HG02623 (cell line): ENCODE measurements at regions not wholly inside any gene's neighbourhood (a gene's known extent, or its start where the extent isn't known, plus 50 kb on each side); places are given as distances from the start of the nearest gene placed in this dataset.

Source experiments
- ATAC-seq: cut with Tn5 transposase; IDR thresholded peaks from one replicate; pipeline ENCODE4 v1.9.1; 2021; ENCODE audit warnings: moderate library complexity; ENCODE audit not compliant: unreplicated experiment

- no peak for ATAC-seq
Measured at GRCh38 chr2:204264621-204265140, 280.6 kb upstream of the PARD3B start.

DNA sequence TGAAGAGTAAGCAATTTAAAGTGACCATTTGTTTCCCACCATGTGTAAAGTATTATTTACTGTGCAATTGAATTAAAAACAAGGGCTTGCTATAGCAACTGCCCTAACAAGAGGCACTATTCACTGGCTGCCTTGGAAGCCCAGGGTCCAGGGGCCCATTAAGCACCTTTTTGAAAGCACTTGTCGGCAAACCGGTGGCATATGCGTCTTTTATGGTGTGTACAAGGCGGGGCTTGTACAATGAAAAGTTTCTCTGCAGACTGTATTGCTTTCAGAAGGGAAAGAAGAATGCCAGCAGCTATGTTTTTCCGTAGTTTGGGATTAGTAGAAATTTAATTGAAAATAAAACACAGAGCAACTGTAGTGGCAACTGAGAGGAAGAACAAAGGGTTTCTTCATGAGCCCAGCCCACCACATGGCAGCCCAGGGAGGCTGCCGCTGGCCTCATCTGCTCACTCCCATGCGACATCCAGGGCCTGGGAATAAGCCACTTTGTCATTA lies 279.5 kb upstream of the PARD3B start:
- no peak for ATAC-seq

DNA sequence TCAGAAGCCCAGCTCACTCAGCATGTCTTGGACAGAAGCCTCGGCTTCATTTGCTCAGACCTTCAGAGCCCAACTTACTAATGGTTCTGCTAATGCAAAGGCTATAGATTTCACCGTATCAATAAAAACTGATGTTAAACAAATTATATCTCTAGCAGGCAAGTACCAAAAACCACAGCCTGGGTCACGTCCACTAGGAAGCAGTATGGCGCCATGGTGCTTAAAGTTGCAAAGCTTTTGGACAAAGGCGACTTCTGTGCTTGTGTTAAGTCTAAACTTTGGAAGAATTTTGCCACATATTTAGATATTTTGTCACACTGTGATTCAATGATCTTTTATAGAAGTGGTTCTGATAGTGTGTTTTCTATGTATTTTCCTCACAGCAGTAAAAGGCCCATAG lies 276.8 kb upstream of the PARD3B start:
- no peak for ATAC-seq

GRCh38 chr2:204268971-204269370 lies 276.3 kb upstream of the PARD3B start:
- no peak for ATAC-seq

DNA sequence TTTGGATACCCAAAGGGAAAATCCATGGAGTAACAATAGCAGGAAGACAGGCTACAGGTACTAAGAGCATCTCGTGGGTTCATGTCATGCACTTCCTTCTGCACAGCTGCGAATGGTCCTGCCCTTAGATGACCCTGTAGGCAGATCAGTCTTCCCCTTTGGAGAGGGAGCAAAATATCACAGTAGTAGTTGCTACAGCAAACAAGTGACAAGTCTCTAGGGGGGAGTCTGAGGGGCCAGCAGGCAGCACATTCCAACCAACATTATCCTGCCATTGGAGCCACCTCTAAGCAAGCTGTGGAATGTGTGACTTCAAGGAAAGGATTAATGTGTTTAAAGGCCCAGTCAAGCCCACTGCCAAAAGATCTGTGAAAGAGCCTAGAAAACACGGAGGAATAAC lies 273.2 kb upstream of the PARD3B start:
- ATAC-seq, result no peak

DNA sequence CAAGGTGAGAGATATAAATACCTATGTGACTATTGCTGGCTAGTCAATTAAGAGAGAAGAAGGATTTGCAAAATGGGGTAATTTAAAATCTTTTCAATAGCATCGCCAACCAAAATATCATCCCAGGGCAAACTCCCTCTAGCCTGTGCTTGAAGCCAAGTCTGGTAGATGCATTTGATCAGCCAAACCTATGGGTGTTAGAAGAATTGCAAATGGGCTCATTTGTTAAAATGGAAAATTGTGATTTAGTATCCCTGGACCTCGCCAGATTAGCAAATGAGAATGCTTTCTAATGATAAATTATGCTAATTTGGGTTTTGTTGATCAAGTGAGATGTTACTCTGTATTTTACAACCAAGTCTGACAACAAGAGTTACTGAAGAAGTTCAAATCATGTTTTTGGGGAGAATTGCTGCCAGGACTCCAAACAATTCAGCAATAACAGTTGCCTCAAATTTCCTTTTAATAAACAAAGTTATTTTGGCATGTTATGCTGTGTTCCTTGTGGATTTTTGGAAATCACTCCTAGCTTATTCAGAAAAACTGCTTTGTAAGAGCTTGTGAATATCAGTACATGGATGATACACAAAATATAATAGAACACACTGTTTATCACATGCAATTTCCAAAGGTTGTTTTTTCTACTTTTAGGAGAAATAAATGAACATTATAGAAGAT lies 272.5 kb upstream of the PARD3B start:
- no peak for ATAC-seq

DNA sequence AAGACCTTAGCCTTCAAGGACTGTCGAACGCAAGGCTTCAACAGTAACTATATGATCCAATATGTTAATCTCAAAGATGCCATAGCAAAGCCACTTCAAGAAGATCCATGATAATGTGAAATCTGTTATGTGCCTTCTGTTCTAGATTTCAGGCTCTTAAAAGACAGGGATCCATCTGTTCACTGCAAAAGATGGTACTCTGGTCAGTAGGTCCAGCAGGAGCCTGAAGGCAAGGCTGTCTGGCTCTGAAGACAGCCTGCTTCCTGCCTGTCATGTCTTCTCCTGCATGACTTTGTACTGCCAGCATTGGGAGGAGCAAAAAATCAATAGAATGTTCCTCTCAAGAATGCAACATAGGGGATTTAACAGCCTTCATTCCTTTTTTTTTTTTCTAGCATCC lies 270.8 kb upstream of the PARD3B start:
- no peak for ATAC-seq

GRCh38 chr2:204274991-204275390 lies 270.3 kb upstream of the PARD3B start:
- ATAC-seq, result no peak

DNA sequence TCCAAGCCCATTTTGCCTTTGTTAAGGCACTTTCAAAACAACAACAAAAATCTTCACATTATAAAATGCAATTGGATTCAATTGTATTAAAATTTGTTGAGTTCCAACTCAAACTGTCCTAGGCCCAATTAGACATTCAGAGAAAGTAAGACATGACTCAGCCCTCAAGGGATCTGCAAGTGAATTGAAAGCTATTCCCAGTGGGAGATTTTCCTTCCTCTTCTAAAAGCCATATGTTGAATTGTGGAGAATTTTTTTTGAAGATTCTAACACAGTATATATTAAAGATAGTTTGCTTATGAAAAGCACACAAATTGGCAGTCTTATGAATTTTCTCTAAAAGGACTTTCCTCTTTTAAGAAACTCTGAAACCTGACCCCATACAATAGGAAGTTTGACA lies 268.0 kb upstream of the PARD3B start:
- no peak for ATAC-seq

DNA sequence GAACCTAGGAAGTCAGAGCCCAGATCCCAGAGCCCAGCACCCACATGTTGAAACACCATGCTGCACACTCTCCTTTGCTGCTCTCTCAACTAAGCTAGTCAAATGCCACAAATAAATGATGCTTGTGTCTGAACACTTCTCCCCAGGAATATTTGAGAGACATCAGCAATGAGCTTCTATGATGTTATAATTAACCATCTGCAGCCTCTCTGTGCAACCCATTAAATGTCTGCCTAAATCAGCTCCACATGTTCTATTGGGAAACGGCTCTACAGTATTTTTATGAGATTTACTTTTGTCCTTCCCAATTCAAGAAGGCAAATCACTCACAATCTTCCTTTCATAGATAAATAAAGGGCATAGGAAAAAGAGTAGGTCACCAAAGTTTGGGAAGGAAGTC lies 266.8 kb upstream of the PARD3B start:
- ATAC-seq, result no peak

DNA sequence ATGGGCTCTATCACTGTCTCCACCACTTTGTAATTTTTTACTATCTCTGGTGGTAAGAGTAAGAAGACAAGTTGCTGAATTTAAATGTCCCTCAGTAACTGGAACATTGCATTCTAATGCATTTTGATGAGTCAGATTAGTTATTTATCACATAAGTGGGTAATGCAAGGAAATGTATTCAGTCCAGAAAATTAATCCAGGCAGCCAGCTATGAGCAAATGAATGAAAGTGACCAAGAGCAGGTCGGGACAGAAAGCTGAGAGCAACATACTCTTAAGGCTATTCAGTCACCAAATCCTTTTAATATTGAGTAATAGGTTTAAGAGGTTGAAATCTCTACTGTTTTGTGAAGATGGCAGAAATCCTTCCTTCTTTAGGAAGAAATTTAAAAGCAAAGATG lies 265.5 kb upstream of the PARD3B start:
- ATAC-seq, result no peak

DNA sequence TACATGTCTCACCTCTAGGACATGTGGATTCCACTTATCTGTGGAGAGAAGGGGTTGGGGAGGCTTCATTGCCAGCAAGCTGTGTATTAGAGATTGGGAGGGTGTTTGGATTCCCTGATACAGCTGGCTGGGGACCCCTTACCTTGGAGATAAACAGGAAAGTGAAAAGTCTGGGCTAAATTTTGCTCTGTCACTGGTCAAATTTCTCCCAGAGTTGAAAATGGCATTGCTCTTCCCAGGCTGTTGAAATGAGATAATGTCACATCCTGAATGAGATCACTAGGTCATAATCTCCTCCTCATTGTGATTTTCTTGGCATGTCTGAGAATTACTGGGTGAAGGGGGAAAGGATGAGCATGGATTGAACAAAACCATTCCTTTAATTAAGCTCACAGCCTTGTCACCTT lies 265.0 kb upstream of the PARD3B start:
- no peak for ATAC-seq

GRCh38 chr2:204282081-204282480 lies 263.2 kb upstream of the PARD3B start:
- ATAC-seq, result no peak

DNA sequence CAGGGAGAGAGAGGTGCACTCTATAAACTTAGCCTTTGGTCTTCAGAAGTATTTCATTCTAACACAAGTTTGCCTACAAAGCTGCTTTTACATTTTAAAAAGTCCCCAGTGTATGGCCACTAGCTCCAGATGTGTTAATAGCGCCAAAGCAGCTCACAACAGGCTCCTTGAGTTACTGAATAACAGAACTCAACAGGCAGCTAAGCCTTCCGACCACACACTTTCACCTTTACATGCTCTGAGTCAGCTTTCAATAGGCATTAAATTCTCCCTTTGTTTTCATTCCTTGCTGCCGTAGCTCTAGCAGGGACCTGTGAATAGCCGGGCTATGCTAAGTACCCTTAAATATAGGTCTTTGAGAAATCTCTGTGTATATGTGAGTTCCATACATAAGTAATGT lies 262.8 kb upstream of the PARD3B start:
- no peak for ATAC-seq

- no peak for ATAC-seq
Measured at GRCh38 chr2:204289066-204289465, 256.2 kb upstream of the PARD3B start.

DNA sequence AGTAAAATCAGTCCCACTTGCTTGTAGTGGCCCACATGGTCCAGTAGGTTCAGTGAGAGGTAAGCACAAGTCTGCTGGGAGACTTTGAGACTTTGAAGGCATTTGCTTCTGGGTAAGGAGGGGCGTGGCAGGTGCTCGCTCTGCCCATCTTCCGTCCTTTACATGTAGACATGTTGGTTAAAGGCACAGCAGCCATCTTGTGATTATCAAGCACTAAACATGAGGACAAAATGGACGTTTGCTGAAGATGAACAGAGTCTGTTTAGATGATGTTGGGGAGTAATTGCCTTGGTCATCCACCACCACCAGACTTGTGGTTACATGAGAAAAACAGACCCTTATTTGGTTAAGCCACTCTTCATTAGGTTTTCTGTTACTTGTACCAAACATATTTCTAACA lies 252.8 kb upstream of the PARD3B start:
- ATAC-seq, result no peak

DNA sequence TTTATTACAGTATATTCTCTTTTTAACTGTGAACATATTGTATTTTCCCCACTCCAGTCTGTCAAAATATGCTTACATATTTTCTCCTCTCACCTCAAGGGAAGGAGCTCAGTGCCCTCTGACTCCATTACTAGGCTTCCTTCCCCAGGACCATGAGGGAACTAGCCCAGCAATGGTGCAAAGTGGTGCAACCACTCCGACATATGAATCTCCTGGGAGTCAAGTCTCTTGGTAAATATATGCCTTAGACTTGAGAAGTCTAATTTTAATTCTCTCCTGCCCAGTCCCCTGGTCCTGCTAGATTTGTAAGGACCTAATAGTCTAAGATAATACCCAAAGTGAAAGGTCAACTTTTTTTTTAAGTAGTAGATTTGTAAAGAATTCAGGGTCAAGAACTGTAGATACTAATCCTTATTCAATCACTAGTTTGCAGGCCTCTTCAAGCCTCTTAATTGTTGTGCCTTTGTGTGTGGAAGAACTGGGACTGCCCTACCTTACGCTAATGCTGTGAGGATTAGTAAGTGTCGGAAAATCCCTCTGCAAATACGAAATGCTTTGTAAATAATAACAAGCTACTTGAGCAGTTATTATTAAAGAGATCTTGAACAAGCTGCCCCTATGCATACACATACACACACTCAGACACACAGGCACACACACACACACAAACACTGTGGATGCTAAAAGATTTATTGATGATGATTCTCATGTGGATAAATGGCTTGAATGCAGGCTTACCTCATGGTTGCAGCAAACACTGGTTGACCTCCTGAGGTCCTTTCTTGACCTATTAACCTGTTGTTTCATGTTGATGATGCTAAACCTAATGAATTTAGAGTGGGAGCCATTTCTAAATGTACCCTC lies 251.2 kb upstream of the PARD3B start:
- no peak for ATAC-seq

DNA sequence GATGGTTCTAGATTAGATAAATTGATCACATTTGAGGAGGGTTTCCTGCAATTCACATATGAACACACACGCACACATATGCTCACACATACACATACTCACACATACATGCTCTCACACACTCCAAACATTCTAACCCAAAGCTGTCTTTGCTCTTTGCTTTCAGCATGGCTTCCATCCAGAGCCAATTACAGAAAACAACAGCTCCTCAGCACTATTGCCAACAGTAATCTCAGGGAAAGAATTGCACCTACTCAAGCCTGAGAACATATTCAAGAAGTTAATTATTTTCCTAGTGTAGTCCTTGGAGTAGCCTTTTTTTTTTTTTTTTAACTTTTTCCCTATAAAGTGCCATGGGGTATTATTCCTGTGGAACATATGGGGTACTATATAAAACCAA lies 246.9 kb upstream of the PARD3B start:
- no peak for ATAC-seq

DNA sequence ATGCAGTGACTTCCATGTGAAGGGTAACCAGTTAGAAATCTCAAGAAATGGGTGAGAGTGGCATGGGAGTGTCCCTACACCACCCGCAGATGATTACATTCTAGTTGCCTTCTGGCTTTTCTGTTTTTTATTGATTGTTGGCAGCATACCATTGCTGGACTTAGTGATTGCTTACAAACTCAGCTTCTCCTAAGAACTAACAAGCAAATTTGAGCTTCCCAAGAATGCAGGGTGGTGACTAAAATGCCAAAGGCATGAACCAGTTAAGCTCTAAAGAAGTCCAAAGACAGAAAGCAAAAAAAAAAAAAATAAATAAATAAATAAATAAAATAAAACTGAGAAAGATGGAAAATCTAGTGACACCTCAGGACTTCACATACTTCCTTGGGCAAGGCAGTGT lies 245.5 kb upstream of the PARD3B start:
- no peak for ATAC-seq

GRCh38 chr2:204306667-204307066 lies 238.6 kb upstream of the PARD3B start:
- no peak for ATAC-seq

GRCh38 chr2:204312105-204312504 lies 233.2 kb upstream of the PARD3B start:
- no peak for ATAC-seq

DNA sequence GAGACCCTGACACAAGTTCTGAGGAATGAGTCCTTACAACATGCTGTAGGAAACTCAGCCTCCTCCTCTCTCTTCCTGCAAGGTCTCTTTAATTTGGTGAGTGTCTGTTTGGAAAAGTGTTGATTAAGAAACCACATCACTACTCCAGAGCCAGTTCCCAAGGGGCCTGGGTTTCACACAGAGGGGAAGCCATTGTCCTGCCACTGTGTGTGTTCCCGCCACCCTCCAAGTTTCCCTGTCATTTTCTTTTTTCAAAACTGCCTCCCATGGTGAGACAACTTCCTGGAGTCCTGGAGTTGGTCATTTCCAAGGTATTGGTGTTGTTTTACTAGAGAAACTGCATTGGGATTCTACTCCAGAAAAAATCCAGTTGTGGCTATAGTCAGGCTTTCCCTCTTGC lies 232.0 kb upstream of the PARD3B start:
- no peak for ATAC-seq
